GM19463 (cell line): ENCODE measurements at regions not wholly inside any gene's neighbourhood (a gene's known extent, or its start where the extent isn't known, plus 50 kb on each side); places are given as distances from the start of the nearest gene placed in this dataset.
"Not testable (repeated sequence)": the region's sequence is repeated elsewhere in the genome, so short reads cannot be mapped to it uniquely, and the experiment has no call there.

Experiments
- ATAC-seq: cut with Tn5 transposase; IDR thresholded peaks from one replicate; pipeline ENCODE4 v1.9.1; 2021; ENCODE audit warnings: mild to moderate bottlenecking, moderate library complexity; ENCODE audit not compliant: unreplicated experiment

DNA sequence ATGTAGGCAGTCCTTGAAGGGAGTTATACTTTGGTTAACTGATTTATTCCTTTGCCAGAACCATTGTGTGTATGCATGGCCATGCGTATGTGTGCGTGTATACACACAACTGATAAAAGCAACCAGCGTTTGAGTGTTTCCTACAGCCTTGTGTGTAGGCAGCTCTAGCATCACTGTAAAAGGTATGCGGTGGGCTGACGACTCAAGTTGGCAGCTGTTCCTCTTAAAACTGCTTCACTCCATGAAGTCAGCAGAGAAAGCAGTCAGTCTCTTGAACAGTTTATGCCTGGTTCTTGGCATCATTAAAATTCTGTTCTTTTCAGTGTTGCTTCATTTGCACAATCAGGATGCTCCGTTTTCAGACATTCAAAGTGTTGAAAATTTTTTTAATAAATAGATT lies 103.5 kb upstream of the FRMPD4 start:
- no peak for ATAC-seq

DNA sequence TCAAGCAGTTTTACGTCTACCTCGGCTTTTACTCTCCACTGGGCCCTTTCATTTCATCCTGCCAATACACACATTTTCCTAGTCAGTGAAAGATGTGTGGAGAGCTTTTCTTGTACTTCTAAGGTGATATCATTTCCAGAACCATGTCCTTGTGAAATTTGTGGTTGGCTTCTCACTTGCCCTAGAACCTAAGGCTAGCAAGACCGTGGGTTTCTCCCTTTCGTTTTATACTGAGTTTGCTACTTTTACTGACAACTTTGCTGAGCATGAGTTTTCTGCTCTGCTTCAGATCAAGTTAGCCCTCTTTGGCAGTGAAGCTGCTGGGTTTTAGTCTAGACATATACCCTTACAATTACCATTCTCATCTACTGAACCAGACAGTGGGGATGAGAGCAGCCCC lies 95.7 kb upstream of the FRMPD4 start:
- no peak for ATAC-seq

DNA sequence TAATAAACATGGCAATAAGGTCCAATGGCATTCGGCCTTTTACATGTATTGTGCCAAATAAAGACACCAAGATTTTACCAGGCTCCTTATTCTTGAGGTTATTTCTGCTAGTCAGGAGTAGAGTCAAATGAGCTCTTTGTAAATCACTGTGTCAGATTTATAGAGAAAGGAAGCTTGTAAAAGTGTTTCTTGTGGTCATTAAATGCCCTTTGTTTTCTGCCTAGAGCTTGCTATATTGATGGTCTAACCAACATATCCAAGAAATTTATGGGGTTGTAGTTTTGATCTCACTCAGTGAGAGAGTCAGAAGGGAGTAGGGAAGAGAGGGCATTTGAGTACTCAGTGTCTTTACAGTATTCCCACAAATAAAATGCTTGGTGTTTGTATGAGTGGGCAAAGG lies 86.2 kb upstream of the FRMPD4 start:
- no peak for ATAC-seq

DNA sequence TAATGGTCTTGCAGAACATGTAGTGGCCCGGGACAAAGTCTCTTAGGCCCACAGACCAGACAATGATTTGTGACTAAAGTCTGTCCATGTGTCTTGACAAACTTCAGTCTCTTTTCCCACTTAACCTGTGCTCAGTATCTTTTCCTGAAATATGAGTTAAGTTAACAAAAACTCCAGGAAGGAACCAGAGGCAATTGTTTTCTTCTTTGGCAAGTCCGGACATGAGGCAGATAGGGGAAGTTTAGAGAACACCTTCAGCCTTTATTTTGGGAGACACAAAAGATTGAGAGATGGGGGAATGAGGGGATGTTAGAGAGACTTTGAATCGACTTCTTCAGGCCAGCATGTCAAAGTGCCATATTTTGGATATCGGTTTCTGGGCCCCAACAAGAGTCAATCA lies 80.2 kb upstream of the FRMPD4 start:
- ATAC-seq = no peak

DNA sequence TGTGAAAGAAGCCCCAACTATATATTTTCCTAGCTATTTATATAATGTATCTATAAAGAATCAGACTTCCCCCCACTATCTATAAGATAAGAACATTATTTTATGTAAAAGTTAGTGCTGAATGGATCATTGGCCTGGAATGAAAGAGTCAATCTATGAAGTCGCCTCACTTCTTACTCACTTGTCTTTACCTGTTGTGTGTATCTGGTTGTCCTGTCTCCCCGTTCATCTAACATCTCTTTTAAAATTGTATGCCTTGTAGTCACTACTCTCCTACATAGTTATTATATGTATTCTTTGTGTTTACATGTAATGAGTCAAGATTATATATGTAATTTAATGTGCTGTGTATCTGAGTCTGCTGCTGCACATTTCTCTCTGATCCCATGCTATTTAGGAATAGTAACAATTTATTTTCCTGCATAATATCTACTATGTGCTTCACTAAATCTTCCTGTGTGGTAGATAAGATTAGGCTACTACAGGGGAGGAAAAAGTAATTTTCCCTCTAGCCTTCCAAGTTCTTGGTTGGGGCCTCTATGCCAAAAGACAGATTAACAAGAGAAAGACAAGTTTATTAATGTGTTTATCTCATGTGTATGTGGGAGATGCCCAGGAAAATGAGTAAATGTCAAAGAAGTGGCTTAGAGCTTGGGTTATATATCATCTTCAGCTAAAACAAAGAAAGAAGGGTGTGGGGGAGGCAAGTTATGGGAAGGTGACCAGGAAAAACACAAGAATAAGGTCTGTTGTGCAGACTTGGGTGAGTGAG lies 77.6 kb upstream of the FRMPD4 start:
- no peak for ATAC-seq

DNA sequence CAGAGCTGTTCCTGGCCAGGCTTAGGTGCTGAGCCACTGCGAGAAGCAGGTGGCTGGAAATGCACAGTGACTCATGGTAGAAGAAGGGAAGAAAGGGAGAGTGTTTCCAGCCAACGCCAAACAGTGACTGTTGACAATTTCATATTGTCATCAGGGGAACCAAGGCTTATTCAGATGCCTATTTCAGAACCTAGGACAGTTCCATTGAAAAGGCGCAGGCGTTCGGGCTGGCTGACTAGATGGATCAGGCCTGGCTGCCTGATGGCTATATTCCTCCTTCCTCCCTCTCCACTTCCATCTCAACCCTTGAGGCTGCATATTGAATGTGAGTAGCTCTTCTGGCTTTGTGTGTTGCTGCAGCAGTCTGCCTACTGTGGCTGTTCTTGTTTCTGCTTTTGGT lies 73.0 kb upstream of the FRMPD4 start:
- ATAC-seq = no peak

DNA sequence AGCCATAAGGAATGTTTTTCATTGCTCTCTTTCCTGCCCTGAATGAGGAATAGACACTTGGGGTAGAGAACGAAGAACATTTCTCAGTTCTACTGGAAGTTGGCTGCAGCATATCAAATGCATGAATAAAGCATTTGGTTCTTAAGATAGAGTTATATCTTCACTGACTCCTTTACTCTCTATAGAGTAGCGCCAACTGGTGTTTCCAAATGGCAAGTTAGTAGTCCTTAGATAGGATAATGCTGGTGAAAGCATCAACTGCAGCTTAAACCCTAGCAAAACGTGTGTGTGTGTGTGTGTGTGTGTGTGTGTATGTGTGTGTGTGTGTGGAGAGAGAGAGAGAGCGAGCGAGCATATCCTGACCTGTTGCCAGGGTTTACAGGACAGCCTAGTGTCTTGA lies 62.2 kb upstream of the FRMPD4 start:
- no peak for ATAC-seq

DNA sequence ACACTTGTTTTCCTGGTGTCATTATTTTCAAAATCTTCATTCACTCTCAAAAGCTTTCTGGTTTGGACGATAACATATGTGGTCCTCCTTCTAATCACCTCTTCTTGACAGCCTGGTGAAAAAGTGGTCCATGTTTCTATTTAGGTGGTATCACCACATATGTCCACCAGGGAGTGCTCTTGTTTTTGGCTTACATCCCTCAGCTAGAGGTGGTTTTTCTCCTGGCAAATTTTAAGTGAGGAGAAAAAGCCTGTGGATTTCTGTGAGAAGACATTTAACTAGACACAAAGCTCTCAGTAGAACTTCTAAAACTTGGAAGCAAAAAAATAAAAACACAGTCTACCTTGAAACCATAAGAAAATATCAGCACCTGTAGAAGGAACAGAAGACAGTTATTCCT lies 58.0 kb upstream of the FRMPD4 start:
- ATAC-seq = no peak

DNA sequence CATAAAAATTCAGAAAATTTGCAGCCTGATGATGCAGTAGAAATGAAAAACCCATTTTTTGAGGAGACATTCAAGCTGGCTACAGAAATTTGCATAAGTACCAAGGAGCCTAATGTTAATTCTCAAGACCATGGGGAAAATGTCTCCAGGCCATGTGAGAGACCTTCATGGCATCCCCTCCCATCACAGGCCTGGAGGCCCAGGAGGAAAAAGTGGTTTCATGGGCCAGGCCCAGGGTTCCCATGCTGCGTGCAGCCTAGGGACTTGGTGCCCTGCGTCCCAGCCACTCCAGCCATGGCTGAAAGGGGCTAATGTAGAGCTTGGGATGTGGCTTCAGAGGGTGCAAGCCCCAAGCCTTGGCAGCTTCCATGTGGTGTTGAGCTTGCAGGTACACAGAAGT lies 55.3 kb upstream of the FRMPD4 start:
- ATAC-seq = not testable (repeated sequence)
